ENCODE measurements at regions not wholly inside any gene's neighbourhood (a gene's known extent, or its start where the extent isn't known, plus 50 kb on each side); places are given as distances from the start of the nearest gene placed in this dataset.

- intact Hi-C loops (cut with DNase I), result no loop called here
- Histone ChIP-seq H3K9me3 (ENCODE audit: control insufficient read depth in 2 of 3, insufficient read depth in 1 of 3, low read length in 3 of 3) (peaks cover 0 to 6% (median 0%) of the 10 kb centered on the region in 3 donors), H3K36me3 (ENCODE audit: control insufficient read depth in 2 of 3, insufficient read depth in 3 of 3, low read length in 3 of 3) (no peaks in the 10 kb centered on the region), H3K27ac (ENCODE audit: low read depth in 2 of 2, low read length in 2 of 2) (no peak overlapping the region), H3K9ac (ENCODE audit: low read length in 3 of 3) (no peak overlapping the region), H3K4me1 (ENCODE audit: control insufficient read depth in 2 of 3, insufficient read depth in 2 of 3, low read depth in 1 of 3, low read length in 3 of 3) (no peaks in the 10 kb centered on the region), H3K4me3 (ENCODE audit: low read length in 3 of 3) (no peak overlapping the region), H3K27me3 (ENCODE audit: control insufficient read depth, insufficient read depth, low read length) (no peaks in the 10 kb centered on the region)
- FAIRE-seq (no peak), DNase-seq (no peak)
- no peak for TF ChIP-seq CTCF (IDR thresholded peaks at IDR 0.05; ENCODE audit: borderline replicate concordance, extremely low read depth, insufficient read depth)
Observed at GRCh38 chr1:60600532-60600931, 481.8 kb upstream of the NFIA start.

- Histone ChIP-seq H3K4me1 (ENCODE audit: control insufficient read depth in 2 of 3, insufficient read depth in 2 of 3, low read depth in 1 of 3, low read length in 3 of 3) (no peaks in the 10 kb centered on the region), H3K27me3 (ENCODE audit: control insufficient read depth, insufficient read depth, low read length) (no peaks in the 10 kb centered on the region), H3K4me3 (ENCODE audit: low read length in 3 of 3) (no peak overlapping the region), H3K27ac (ENCODE audit: low read depth in 2 of 2, low read length in 2 of 2) (no peak overlapping the region), H3K9ac (ENCODE audit: low read length in 3 of 3) (no peak overlapping the region), H3K36me3 (ENCODE audit: control insufficient read depth in 2 of 3, insufficient read depth in 3 of 3, low read length in 3 of 3) (no peaks in the 10 kb centered on the region), H3K9me3 (ENCODE audit: control insufficient read depth in 2 of 3, insufficient read depth in 1 of 3, low read length in 3 of 3) (peaks cover 0 to 6% (median 0%) of the 10 kb centered on the region in 3 donors)
- TF ChIP-seq CTCF (IDR thresholded peaks at IDR 0.05; ENCODE audit: borderline replicate concordance, extremely low read depth, insufficient read depth), result no peak
- FAIRE-seq (no peak), DNase-seq (no peak)
- intact Hi-C loops (cut with DNase I), result no loop called here
Observed at GRCh38 chr1:60599574-60599973, 482.8 kb upstream of the NFIA start.

GRCh38 chr1:60598041-60598910, 484.1 kb upstream of the NFIA start:
- H3K36me3 ChIP-seq (ENCODE audit: control insufficient read depth in 2 of 3, insufficient read depth in 3 of 3, low read length in 3 of 3), result no peaks in the 10 kb centered on the region
- no peak overlapping the region for H3K4me3 ChIP-seq (ENCODE audit: low read length in 3 of 3)
- H3K9me3 ChIP-seq (ENCODE audit: control insufficient read depth in 2 of 3, insufficient read depth in 1 of 3, low read length in 3 of 3), result peaks cover 0 to 6% (median 0%) of the 10 kb centered on the region in 3 donors
- intact Hi-C loops (cut with DNase I), result no loop called here
- FAIRE-seq, result no peak
- peak in 1 of 5 donors; percentile 28 for DNase-seq
- no peak for TF ChIP-seq CTCF (IDR thresholded peaks at IDR 0.05; ENCODE audit: borderline replicate concordance, extremely low read depth, insufficient read depth)
- no peak overlapping the region for H3K27ac ChIP-seq (ENCODE audit: low read depth in 2 of 2, low read length in 2 of 2)
- H3K27me3 ChIP-seq (ENCODE audit: control insufficient read depth, insufficient read depth, low read length), result no peaks in the 10 kb centered on the region
- H3K4me1 ChIP-seq (ENCODE audit: control insufficient read depth in 2 of 3, insufficient read depth in 2 of 3, low read depth in 1 of 3, low read length in 3 of 3), result no peaks in the 10 kb centered on the region
- H3K9ac ChIP-seq (ENCODE audit: low read length in 3 of 3), result no peak overlapping the region
